GM12878 (cell line): ENCODE measurements at regions not wholly inside any gene's neighbourhood (a gene's known extent, or its start where the extent isn't known, plus 50 kb on each side); places are given as distances from the start of the nearest gene placed in this dataset.

Source experiments
- ATAC-seq: fragments of 200-7000 bp; cut with Tn5 transposase; 3 replicates; pipeline ENCODE4 v1.9.1; 2020; ENCODE audit warnings: mild to moderate bottlenecking, moderate library complexity
- BruUV-seq: library from RNA; stranded (reverse); fragments of 400-500 nt; replicated peaks from 2 replicates; lab custom pipeline; 2021; lab: Mats Ljungman, UMichigan
- CTCF ChIA-PET: fragments of 300-600 bp; sonication (Branson Sonifier 250); formaldehyde crosslinking; extraction: SDS; loops from one replicate; lab custom pipeline; 2021; ENCODE audit warnings: inconsistent platforms; lab: Yijun Ruan, JAX
- POLR2A ChIA-PET: fragments of 350-600 bp; formaldehyde crosslinking; extraction: SDS; loops from one replicate; lab custom pipeline; 2021; ENCODE audit warnings: inconsistent platforms; lab: Charles Lee
- RAD21 ChIA-PET: fragments of 300-600 bp; sonication (Branson Sonifier 250); formaldehyde crosslinking; loops from one replicate; lab custom pipeline; 2023; ENCODE audit warnings: antibody characterized with exemption; ENCODE audit not compliant: unreplicated experiment; lab: Charles Lee
- SMC1A ChIA-PET: fragments of 300-600 bp; sonication (Branson Sonifier 250); formaldehyde crosslinking; loops from one replicate; lab custom pipeline; 2023; ENCODE audit not compliant: unreplicated experiment, uncharacterized antibody; lab: Charles Lee
- DNase-seq: peaks from one replicate; pipeline ENCODE4 v3.0.0-alpha.2; 2011; ENCODE audit warnings: low read depth, low spot score
- FAIRE-seq: peaks from 3 replicates; lab custom pipeline; 2011; peaks lifted over from hg19 to GRCh38; lab: Jason Lieb, UNC
- H2AFZ ChIP-seq: 2 replicates; pipeline ENCODE4 v1.6.0; 2011; ENCODE audit warnings: low read depth, low read length, control low read depth; ENCODE audit not compliant: control insufficient read depth
- H3K27ac ChIP-seq: 2 replicates; pipeline ENCODE4 v1.5.1; 2011; ENCODE audit warnings: control low read depth; ENCODE audit not compliant: control insufficient read depth, insufficient read depth
- H3K27me3 ChIP-seq, 2 experiments: replicated peaks in 1 of 2; 2 replicates each; pipeline versions ENCODE4 v1.6.0 to v1.6.1; 2011; ENCODE audit warnings: low read length in 1 of 2; ENCODE audit not compliant: control insufficient read depth in 2 of 2, insufficient read depth in 2 of 2
- H3K36me3 ChIP-seq, 2 experiments: 2 replicates each; pipeline ENCODE4 v1.5.1; 2011; ENCODE audit warnings: low read length in 1 of 2; ENCODE audit not compliant: control insufficient read depth in 2 of 2, insufficient read depth in 2 of 2
- H3K4me1 ChIP-seq: 2 replicates; pipeline ENCODE4 v1.6.1; 2011; ENCODE audit warnings: mild to moderate bottlenecking, low read length, moderate library complexity, mixed read lengths; ENCODE audit not compliant: control insufficient read depth, insufficient read depth
- H3K4me2 ChIP-seq: 2 replicates; pipeline ENCODE4 v1.6.0; 2011; ENCODE audit warnings: control low read depth; ENCODE audit not compliant: control insufficient read depth, insufficient read depth
- H3K4me3 ChIP-seq: fragments of 200-600 bp; sonication (generic); 2 replicates; pipeline ENCODE4 v1.5.1; 2016
- H3K79me2 ChIP-seq: 2 replicates; pipeline ENCODE4 v1.6.0; 2011; ENCODE audit warnings: low read length; ENCODE audit not compliant: control insufficient read depth, insufficient read depth
- H3K9ac ChIP-seq: 2 replicates; pipeline ENCODE4 v1.8.0; 2011; ENCODE audit warnings: low read length, control low read depth, mixed read lengths; ENCODE audit not compliant: control insufficient read depth, insufficient read depth
- H3K9me3 ChIP-seq: replicated peaks from 3 replicates; pipeline ENCODE4 v1.5.1; 2011; ENCODE audit warnings: mild to moderate bottlenecking, low read length; ENCODE audit not compliant: control insufficient read depth, insufficient read depth
- H4K20me1 ChIP-seq: 2 replicates; pipeline ENCODE4 v1.6.0; 2011; ENCODE audit not compliant: control insufficient read depth, insufficient read depth
- E4F1 ChIP-seq: fragments of 450-650 bp; IDR thresholded peaks from 2 replicates; pipeline ENCODE4 v1.6.1; 2018; ENCODE audit warnings: borderline replicate concordance, mild to moderate bottlenecking; ENCODE audit not compliant: partially characterized antibody
- HDAC2 ChIP-seq: fragments of 200-600 bp; sonication (generic); IDR thresholded peaks from 2 replicates; pipeline ENCODE4 v1.6.1; 2017
- POU2F2 ChIP-seq: IDR thresholded peaks from 3 replicates; pipeline ENCODE4 v1.6.1; 2011; ENCODE audit warnings: low read depth, mild to moderate bottlenecking, low read length, borderline replicate concordance
- SRF ChIP-seq, 2 experiments: IDR thresholded peaks; 2 replicates each; pipeline ENCODE4 v1.6.1; 2011; ENCODE audit warnings: low read depth in 2 of 2, low read length in 2 of 2, mild to moderate bottlenecking in 1 of 2, moderate library complexity in 1 of 2
- YBX1 ChIP-seq: fragments of 450-650 bp; IDR thresholded peaks from 2 replicates; pipeline ENCODE4 v1.6.1; 2016; ENCODE audit warnings: antibody characterized with exemption
- ZNF207 ChIP-seq: fragments of 450-650 bp; IDR thresholded peaks from 2 replicates; pipeline ENCODE4 v1.6.1; 2014; ENCODE audit warnings: antibody characterized with exemption, mild to moderate bottlenecking, borderline replicate concordance
- ZNF687 ChIP-seq: fragments of 450-650 bp; IDR thresholded peaks from 2 replicates; pipeline ENCODE4 v1.6.1; 2017; ENCODE audit warnings: mild to moderate bottlenecking, moderate library complexity
- WGBS: methylation state at CpG from one replicate; pipeline ENCODE4 v1.1.6; 2016; ENCODE audit warnings: low lambda C conversion rate; ENCODE audit not compliant: insufficient replicate concordance, insufficient coverage; ENCODE audit errors: missing lambda C conversion rate; 5-methylcytosine and 5-hydroxymethylcytosine counted together
- in situ Hi-C: fragments of 300-500 bp; cut with MboI; formaldehyde crosslinking; loops from 9 replicates; pipeline ENCODE4 v1.14.3; 2018; ENCODE audit warnings: mixed read lengths
- intact Hi-C: fragments of 100-400 bp; cut with micrococcal nuclease; formaldehyde crosslinking; loops from one replicate; pipeline ENCODE4 v1.14.2; 2022; ENCODE audit not compliant: unreplicated experiment

- TF ChIP-seq ZNF207: no peak
- TF ChIP-seq SRF (IDR thresholded peaks at IDR 0.05; ENCODE audit: low read depth in 2 of 2, low read length in 2 of 2): no peak
- no peak for TF ChIP-seq HDAC2
- TF ChIP-seq POU2F2: no peak
- TF ChIP-seq ZNF687: no peak
- TF ChIP-seq E4F1: no peak
- TF ChIP-seq YBX1: no peak
- Histone ChIP-seq H3K36me3 (no peaks in the 10 kb centered on the region), H3K9me3 (no peaks in the 10 kb centered on the region), H3K4me1 (no peaks in the 10 kb centered on the region), H2AFZ (no peak overlapping the region), H3K27ac (no peak overlapping the region), H3K4me3 (no peak overlapping the region), H3K9ac (no peak overlapping the region), H3K79me2 (no peaks in the 10 kb centered on the region), H3K4me2 (no peak overlapping the region), H3K27me3 (no peaks in the 10 kb centered on the region), H4K20me1 (no peaks in the 10 kb centered on the region)
- intact Hi-C loops (no loop called here), in situ Hi-C loops (no loop called here)
- RAD21 ChIA-PET: no interaction called here
- SMC1A ChIA-PET: no interaction called here
- POLR2A ChIA-PET: no interaction called here
- ATAC-seq: no peak
- no peak for FAIRE-seq
- BruUV-seq: no TSS peak
- 37% methylated on average over 3 of the region's 3 CpGs for WGBS
- CTCF ChIA-PET: no interaction called here
- no peak for DNase-seq
Observed at GRCh38 chr7:10104292-10104691, 869.4 kb upstream of the PHF14 start.
